Inferior parietal cortex (tissue), 1 donor: ENCODE measurements at regions not wholly inside any gene's neighbourhood (a gene's known extent, or its start where the extent isn't known, plus 50 kb on each side); places are given as distances from the start of the nearest gene placed in this dataset.

Experiments
- DNase-seq: peaks from one replicate; pipeline ENCODE4 v3.0.0-alpha.2; 2016; ENCODE audit errors: extremely low spot score

GRCh38 chr4:175947117-175947722 is 118.4 kb upstream of the WDR17 start:
- peak; percentile 77 for DNase-seq

GRCh38 chr4:175951794-175952193 is 113.8 kb upstream of the WDR17 start:
- no peak for DNase-seq

- DNase-seq, result no peak
Measured at GRCh38 chr4:175953116-175953515, 112.5 kb upstream of the WDR17 start.

- no peak for DNase-seq
Measured at GRCh38 chr4:175953960-175954521, 111.6 kb upstream of the WDR17 start.

DNA sequence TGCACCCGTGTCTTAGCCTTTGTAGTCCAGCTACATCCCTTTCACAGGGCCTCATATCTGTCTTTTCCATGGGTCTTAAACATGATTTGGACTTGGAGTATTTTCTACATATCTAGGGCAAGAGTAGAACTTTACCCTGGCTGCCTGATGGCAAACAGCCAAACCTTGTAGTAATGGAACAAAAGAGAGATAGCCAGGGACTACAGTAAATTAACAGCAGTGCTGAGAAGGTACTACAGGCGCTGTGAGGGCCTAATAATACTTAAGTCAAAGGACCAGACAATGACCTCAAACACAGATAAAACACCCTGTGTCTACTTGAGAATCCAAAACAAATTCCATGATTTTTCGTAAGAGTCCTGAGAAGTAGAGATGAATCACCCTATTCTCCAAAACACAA is 111.0 kb upstream of the WDR17 start:
- no peak for DNase-seq

- DNase-seq, result no peak
Measured at GRCh38 chr4:175961604-175962003, 104.0 kb upstream of the WDR17 start.

- DNase-seq, result no peak
Measured at GRCh38 chr4:175970072-175970471, 95.6 kb upstream of the WDR17 start.

DNA sequence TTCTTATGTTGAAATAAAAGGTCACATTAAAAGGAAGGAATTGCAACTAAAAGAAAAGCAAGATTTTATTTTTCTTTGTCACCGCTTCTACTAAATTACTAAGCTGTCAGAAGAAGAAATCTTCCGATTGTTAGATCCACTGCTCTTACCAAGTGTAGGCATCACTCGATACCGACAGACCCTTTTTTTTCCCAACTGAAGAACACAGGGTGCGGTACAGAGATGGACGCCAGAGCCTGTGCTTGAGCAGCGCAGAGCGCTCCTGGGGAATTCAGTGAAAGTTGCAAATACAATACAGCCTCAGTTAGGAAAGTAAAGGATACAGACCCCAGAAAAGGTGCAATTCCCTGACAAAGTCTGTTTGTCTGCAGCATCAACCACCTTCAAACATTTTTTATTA is 94.9 kb upstream of the WDR17 start:
- no peak for DNase-seq

DNA sequence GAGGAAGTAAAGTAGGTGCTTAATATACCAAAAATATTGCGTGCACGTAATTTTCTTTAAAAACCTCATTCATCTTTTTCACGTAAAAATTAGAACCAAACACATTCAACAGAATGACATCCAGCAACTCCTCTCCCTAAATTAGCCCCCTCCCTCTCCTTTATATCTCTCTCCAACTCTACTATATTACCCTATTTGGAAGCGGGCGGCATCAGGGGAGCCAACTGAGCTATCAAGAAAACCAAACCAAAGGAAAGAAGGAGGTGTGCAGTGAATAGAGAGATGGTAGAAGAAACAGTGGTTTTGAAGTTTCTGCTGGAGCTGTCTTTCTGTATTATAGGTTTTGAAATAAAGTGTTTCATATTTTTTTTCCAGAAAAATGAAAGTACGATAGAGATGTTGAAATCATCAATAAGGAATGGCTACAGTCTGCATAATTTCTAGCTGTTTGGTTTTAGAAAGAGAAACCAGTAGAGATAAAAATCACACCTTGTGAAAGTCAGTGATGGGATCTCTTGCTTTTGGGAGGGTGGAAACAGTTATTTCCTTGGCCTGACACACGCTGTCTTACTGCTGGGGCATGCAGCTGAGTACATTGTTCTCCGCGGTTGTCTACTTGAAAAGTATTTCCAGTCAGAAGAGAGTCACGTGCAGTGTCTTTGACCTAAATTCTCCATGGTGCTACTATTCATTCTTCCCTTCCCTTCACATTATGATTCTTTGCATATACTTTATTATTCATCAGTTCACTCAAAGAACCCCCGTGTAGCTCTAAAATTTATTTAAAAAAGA is 94.1 kb upstream of the WDR17 start:
- no peak for DNase-seq

DNA sequence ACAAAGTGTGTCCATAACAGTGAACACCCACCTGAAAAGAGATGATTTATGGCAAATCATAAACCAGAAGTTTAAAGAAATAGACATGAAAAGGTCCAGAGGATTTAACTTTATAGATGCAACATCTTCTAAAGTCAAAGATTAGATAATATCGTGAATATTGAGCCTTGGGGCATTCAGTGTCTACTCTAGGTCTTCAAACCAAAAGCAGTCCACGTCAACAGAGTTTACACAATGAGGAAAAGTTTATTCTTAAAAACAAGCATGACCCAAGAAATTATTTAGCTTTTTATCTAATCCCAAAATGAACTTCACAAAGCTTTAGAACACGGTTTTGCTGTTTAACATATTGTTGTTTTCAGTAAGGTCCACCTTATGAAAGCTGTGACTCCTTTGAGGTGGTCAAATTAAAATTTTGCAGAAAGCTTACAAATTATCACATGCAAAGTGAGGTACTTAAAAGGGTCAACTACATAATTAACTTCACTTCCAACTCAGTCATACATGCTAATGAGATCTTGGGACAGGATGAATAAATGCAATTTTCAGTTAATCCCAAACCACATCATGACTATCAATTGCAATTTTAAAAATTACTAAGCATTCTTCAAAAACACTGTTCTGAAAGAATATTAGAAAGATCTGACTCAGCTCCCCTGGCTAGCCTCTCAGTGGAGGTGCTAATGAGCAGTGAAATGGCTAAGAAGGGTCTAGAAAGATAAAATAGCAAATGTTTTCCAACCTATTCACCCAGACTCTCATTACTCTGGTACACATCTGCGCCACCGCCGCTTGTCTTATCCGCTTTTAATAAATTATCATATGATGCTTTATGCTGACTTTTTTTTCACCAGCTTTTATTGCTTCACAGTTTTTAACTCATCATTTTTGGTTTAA is 92.4 kb upstream of the WDR17 start:
- no peak for DNase-seq

DNA sequence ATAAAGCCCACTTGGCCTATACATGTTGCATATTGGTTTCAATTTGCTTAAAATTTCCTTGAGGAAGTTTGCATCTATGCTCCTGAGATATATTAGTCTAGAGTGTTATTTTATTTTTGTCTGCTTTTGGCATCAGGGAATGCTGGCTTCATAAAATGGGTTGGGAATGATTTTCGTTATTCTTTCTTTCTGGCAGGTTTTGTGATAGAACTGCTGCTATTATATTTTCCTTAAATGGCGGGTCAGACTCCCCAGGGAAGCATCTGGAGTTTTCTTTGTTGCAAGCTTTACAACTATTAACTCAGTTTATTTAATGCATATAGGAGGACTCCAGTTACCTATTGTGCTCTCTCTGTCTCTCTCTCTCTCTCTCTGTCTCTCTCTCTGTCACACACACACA is 82.0 kb upstream of the WDR17 start:
- DNase-seq, result no peak

DNA sequence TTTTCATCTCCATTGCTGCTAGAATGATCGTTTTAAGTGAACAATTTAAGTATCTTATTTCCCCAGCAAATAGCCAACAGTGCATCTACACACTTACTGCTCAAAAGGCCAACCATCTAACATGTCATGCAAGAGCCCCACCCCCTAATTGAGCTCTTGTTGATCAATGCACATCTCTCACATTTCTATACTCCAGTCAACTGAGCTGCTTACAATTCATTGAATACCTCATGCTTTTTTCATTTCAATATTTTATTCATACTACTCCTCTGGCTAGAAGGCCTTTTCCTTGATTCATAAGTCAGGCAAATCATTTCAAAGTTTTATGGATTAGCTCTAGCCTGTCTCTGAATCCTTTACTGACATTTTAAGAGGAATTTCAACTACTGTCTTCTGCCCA is 79.0 kb upstream of the WDR17 start:
- no peak for DNase-seq

- DNase-seq, result no peak
Measured at GRCh38 chr4:175988511-175988910, 77.1 kb upstream of the WDR17 start.

DNA sequence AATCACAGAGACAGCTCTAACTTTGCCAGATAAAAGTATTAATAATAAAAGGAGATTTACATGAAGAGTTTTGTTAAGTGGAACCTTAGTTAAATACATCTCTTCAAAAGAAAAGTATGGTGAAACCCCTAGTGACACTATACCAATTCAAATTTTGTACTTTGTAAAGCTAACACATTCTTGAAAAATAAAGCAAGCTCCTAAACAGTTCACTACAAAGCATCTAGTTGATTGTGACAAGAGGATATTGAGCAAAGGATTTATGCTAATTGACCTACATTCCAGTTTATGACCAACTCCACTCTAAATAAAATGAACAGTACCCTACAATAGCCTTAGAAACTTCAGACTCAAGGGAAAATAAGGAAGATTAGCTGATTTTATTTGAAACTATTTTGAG is 69.4 kb upstream of the WDR17 start:
- DNase-seq, result no peak

DNA sequence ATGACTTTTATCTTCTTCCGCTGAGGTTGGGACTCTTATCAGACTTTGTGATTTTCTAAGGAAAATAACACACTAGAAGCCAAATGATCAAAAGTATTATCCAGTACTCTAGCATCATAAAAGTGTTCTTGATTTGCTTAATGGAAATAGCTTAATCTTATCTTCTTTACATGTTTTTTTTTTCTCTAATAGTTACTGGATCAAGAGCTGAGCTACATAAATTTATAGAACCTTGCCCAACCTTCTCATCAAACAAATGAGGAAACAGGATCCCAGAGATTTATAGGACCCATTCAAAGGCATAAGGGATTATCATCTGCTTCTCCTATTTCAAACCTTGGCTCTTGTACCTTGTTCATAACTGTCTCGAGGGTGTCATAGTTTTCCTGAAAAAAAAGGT is 68.3 kb upstream of the WDR17 start:
- DNase-seq, result no peak

- DNase-seq, result no peak
Measured at GRCh38 chr4:175998782-175999181, 66.9 kb upstream of the WDR17 start.

GRCh38 chr4:175999944-176000343 is 65.7 kb upstream of the WDR17 start:
- DNase-seq, result no peak

DNA sequence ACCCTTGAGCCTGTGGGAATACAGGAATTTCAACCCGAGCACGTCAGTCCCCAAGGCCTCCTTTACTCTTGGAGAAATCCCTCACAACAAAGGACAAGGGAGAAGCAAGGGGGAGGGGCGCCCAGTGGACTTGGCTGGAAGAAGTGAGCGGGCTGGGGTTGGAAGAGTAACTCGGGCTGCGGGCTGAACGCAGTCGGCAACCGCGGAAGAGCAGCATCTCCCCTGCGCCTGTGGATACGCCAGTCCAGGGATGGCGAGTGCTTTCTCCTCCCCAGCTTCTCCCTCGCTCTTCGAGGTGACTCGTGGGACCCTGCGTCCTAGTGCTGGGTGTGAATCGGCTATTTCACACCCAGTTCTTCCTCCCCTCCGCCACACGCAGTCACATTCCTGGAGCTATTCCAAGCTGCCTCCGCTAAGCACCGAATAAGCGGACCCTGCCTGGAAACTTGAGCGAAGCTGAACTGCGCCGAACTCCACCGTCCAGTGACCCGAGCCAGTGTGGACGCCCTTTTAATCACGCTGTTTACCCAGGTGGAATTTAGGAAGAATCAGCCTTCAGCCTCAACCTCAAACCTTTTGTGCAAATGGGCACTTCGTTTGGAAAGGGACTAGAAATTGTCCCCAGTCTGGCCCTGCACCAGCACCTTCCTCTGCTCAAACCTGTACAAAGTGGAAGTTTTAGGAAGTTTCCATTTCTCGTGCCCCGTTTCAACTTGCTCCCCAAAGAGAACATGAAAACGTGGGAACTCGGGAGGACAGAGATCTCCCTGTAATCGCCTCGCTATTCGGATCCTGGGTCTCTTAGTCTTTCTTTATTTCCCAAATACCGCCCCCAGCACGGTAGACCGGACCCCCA is 64.3 kb upstream of the WDR17 start:
- peak; percentile 44 for DNase-seq

GRCh38 chr4:176002007-176002613 is 63.5 kb upstream of the WDR17 start:
- DNase-seq, result no peak

GRCh38 chr4:176005766-176006165 is 59.9 kb upstream of the WDR17 start:
- DNase-seq, result no peak

- no peak for DNase-seq
Measured at GRCh38 chr4:176009254-176009653, 56.4 kb upstream of the WDR17 start.
